ENCODE measurements at regions not wholly inside any gene's neighbourhood (a gene's known extent, or its start where the extent isn't known, plus 50 kb on each side); places are given as distances from the start of the nearest gene placed in this dataset.

DNA sequence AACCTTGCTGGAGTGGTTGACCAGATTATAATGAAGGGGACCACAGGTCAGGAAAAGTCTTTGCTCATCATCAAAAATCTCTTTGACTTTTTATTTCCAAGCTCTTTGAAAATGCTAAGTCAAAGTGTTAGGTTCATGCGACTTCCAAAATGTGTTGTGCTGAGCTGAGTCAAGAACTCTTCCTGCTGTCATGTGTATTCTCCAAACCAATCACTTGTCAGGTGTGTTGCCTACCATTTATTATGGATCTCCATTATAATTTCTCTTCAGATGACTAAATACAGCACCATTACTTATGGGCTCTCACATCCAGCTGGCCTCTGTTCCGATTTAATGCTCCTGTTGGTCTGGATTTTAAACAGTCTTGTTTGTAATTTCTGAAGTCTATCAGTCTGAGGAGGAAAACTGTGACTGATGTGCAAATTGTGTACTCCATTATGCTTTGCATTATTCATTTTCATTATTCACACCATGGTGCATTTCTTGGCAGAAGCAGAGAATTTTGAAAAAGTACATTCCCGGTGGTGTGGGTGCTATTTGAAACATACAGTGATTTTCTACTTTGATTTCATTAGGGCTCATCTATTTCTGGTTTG lies 562.5 kb downstream of the LMO7 start:
- Histone ChIP-seq H4K5ac (ENCODE audit: insufficient read length, low read depth, low read length) (no peak overlapping the region), H3K4me3 (ENCODE audit: extremely low read depth in 1 of 4, insufficient read depth in 2 of 4, low read depth in 3 of 4, low read length in 4 of 4) (no peak overlapping the region), H3K36me3 (ENCODE audit: control insufficient read depth in 2 of 4, insufficient read depth in 4 of 4, low read length in 3 of 4) (no peaks in the 10 kb centered on the region), H3K4ac (replicated peaks; ENCODE audit: insufficient read length, low read depth, low read length) (no peak overlapping the region), H2BK12ac (ENCODE audit: low read depth, low read length) (no peak overlapping the region), H2AK5ac (ENCODE audit: low read depth, low read length) (no peak overlapping the region), H2BK5ac (ENCODE audit: low read depth, low read length) (no peak overlapping the region), H3K23ac (ENCODE audit: insufficient read length) (no peak overlapping the region), H2BK120ac (replicated peaks; ENCODE audit: low read depth, low read length) (no peak overlapping the region), H3K27ac (ENCODE audit: low read depth, low read length) (no peak overlapping the region), H3K4me2 (ENCODE audit: insufficient read depth in 1 of 2, low read depth in 2 of 2, low read length in 2 of 2) (no peak overlapping the region), H3K18ac (ENCODE audit: extremely low read depth, low read length) (no peak overlapping the region), H2AFZ (ENCODE audit: low read length) (no peak overlapping the region), H3K27me3 (replicated peaks in 1 of 4; ENCODE audit: control insufficient read depth in 3 of 4, extremely low read depth in 1 of 4, insufficient read depth in 3 of 4, low read length in 3 of 4) (peaks cover 0 to 2% (median 0%) of the 10 kb centered on the region in 4 experiments; a peak in 1 of 7 replicates), H3K56ac (replicated peaks; ENCODE audit: insufficient read length, low read depth, low read length) (no peak overlapping the region), H3K79me1 (ENCODE audit: low read depth, low read length) (no peaks in the 10 kb centered on the region), H3K9me3 (ENCODE audit: insufficient read depth in 2 of 2, low read depth in 1 of 2, low read length in 1 of 2) (no peaks in the 10 kb centered on the region), H4K8ac (ENCODE audit: extremely low read depth, insufficient read depth, low read length) (no peak overlapping the region), H3K9ac (replicated peaks in 1 of 4; ENCODE audit: extremely low read depth in 1 of 4, low read depth in 3 of 4, low read length in 3 of 4) (no peak overlapping the region), H2BK15ac (ENCODE audit: low read length) (no peak overlapping the region), H4K20me1 (replicated peaks in 1 of 2; ENCODE audit: control insufficient read depth in 1 of 2, insufficient read depth in 2 of 2, low read length in 2 of 2) (no peaks in the 10 kb centered on the region), H3K14ac (ENCODE audit: insufficient read length) (no peak overlapping the region), H3K4me1 (replicated peaks in 1 of 4; ENCODE audit: control insufficient read depth in 3 of 4, insufficient read depth in 4 of 4, low read length in 3 of 4) (no peaks in the 10 kb centered on the region), H3K23me2 (ENCODE audit: low read depth, low read length) (no peaks in the 10 kb centered on the region), H2BK20ac (ENCODE audit: low read length) (no peak overlapping the region), H3K79me2 (ENCODE audit: control insufficient read depth in 1 of 2, insufficient read depth in 2 of 2, low read length in 2 of 2) (no peaks in the 10 kb centered on the region), H4K91ac (replicated peaks; ENCODE audit: insufficient read length, low read length) (no peak overlapping the region)
- 96% methylated on average over 3 of the region's 3 CpGs; no CpG with 5 or more reads in 1 of the 2 experiments for WGBS, 2 experiments (ENCODE audit: extremely low coverage in 1 of 2, insufficient coverage in 1 of 2, insufficient read length in 1 of 2, insufficient replicate concordance in 2 of 2, low coverage in 1 of 2, low lambda C conversion rate in 2 of 2, missing lambda C conversion rate in 1 of 2)
- CTCF ChIA-PET (ENCODE audit: partially characterized antibody), result no interaction called here
- FAIRE-seq (no peak), DNase-seq (ENCODE audit: low read depth in 1 of 2, low spot score in 2 of 2) (no peak)
- TF ChIP-seq CHD2 (IDR thresholded peaks at IDR 0.05; ENCODE audit: low read length) (no peak), BACH1 (IDR thresholded peaks at IDR 0.05; ENCODE audit: low read length) (no peak), RFX5 (IDR thresholded peaks at IDR 0.05; ENCODE audit: borderline replicate concordance, low read depth, low read length) (no peak), PHF8 (conservative IDR thresholded peaks at IDR 0.05; ENCODE audit: low read depth, low read length) (no peak), POLR2A (IDR thresholded peaks at IDR 0.05; ENCODE audit: control extremely low read depth in 1 of 2, low read depth in 2 of 2, low read length in 2 of 2) (no peak), RAD21 (IDR thresholded peaks at IDR 0.05 in 1 of 2, conservative IDR thresholded peaks at IDR 0.05 in 1 of 2; ENCODE audit: low read depth in 2 of 2, low read length in 2 of 2) (no peak)
- POLR2A ChIA-PET (ENCODE audit: partially characterized antibody), result no interaction called here

All from H1 (cell line).